NT2/D1 (cell line): ENCODE measurements at regions not wholly inside any gene's neighbourhood (a gene's known extent, or its start where the extent isn't known, plus 50 kb on each side); places are given as distances from the start of the nearest gene placed in this dataset.

Experiments used
- DNase-seq: peaks from one replicate; pipeline ENCODE4 v3.0.0-alpha.2; 2011; ENCODE audit warnings: low read depth, low spot score
- H3K27me3 ChIP-seq: 2 replicates; pipeline ENCODE4 v1.6.0; 2011; ENCODE audit warnings: mild to moderate bottlenecking; ENCODE audit not compliant: insufficient read length, insufficient read depth
- H3K36me3 ChIP-seq: 2 replicates; pipeline ENCODE4 v1.6.1; 2011; ENCODE audit warnings: mild to moderate bottlenecking, low read length, mixed read lengths; ENCODE audit not compliant: insufficient read depth, insufficient read length
- H3K4me1 ChIP-seq: 2 replicates; pipeline ENCODE4 v1.5.1; 2011; ENCODE audit not compliant: insufficient read depth, insufficient read length
- H3K4me3 ChIP-seq: 2 replicates; pipeline ENCODE4 v1.5.1; 2011; ENCODE audit warnings: low read depth; ENCODE audit not compliant: insufficient read length
- H3K9ac ChIP-seq: 2 replicates; pipeline ENCODE4 v1.6.0; 2011; ENCODE audit warnings: low read depth; ENCODE audit not compliant: insufficient read length
- H3K9me3 ChIP-seq: 2 replicates; pipeline ENCODE4 v1.5.1; 2011; ENCODE audit warnings: mild to moderate bottlenecking, low read length; ENCODE audit not compliant: insufficient read depth
- SUZ12 ChIP-seq: IDR thresholded peaks from 2 replicates; pipeline ENCODE4 v1.6.1; 2011; ENCODE audit not compliant: insufficient read length, insufficient read depth; ENCODE audit errors: extremely low read depth
- YY1 ChIP-seq: IDR thresholded peaks from 2 replicates; pipeline ENCODE4 v1.6.1; 2011; ENCODE audit not compliant: insufficient read length, insufficient read depth
- ZNF274 ChIP-seq: IDR thresholded peaks from 2 replicates; pipeline ENCODE4 v1.6.1; 2011; ENCODE audit warnings: mild to moderate bottlenecking, low read depth, low read length

DNA sequence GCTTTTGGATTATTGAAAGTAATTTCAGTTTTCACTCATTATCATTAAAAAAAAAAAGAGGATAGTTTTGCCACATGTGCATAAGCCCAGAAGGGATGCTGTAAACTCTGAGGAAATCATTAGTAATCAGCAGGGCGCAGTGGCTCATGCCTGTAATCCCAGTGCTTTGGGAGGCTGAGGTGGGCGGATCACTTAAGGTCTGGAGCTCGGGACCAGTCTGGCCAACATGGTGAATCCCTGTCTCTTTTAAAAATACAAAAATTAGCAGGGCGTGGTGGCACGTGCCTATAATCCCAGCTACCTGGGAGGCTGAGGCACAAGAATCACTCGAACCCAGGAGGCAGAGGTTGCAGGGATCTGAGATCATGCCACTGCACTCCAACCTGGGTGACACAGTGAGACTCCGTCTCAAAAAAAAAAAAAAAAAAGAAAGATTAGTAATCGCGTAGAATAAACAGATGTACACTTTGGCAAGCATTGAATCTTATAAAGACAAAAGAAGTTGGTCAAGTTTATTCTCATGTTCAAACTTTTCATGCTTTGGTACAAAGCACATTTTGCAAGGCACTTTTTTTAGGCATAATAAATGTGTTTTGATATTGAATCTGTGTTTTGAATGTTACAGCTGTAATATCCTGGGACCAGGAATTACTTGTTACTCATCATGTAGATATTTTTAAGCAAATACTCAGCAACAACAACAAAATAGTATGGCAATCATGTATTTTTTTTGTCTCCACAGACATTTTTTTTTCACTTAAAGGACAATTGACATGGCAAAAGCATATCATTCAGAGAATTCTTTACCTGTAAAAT, 93.2 kb upstream of the AGTR1 start:
- Histone ChIP-seq H3K27me3 (no peaks in the 10 kb centered on the region), H3K9me3 (no peaks in the 10 kb centered on the region)
- no peak for DNase-seq

GRCh38 chr3:148605521-148605920, 92.2 kb upstream of the AGTR1 start:
- H3K36me3 ChIP-seq: no peaks in the 10 kb centered on the region
- no peak overlapping the region for H3K4me3 ChIP-seq
- TF ChIP-seq SUZ12: no peak
- no peak for TF ChIP-seq ZNF274
- no peak for TF ChIP-seq YY1
- H3K9ac ChIP-seq: no peak overlapping the region
- no peaks in the 10 kb centered on the region for H3K27me3 ChIP-seq
- DNase-seq: no peak
- H3K4me1 ChIP-seq: no peaks in the 10 kb centered on the region
- H3K9me3 ChIP-seq: no peaks in the 10 kb centered on the region

More for the DNA sequence above, 93.2 kb upstream of the AGTR1 start:
- Histone ChIP-seq H3K4me3 (no peak overlapping the region), H3K36me3 (no peaks in the 10 kb centered on the region), H3K9ac (no peak overlapping the region), H3K4me1 (no peaks in the 10 kb centered on the region)
- TF ChIP-seq ZNF274 (no peak), SUZ12 (no peak), YY1 (no peak)

- H3K4me1 ChIP-seq: no peaks in the 10 kb centered on the region
- H3K9me3 ChIP-seq: no peaks in the 10 kb centered on the region
- H3K4me3 ChIP-seq: no peak overlapping the region
- TF ChIP-seq ZNF274 (no peak), YY1 (no peak), SUZ12 (no peak)
- no peak for DNase-seq
- no peaks in the 10 kb centered on the region for H3K36me3 ChIP-seq
- no peak overlapping the region for H3K9ac ChIP-seq
- no peaks in the 10 kb centered on the region for H3K27me3 ChIP-seq
These were observed 90.7 kb upstream of the AGTR1 start for GRCh38 chr3:148606979-148607378.

DNA sequence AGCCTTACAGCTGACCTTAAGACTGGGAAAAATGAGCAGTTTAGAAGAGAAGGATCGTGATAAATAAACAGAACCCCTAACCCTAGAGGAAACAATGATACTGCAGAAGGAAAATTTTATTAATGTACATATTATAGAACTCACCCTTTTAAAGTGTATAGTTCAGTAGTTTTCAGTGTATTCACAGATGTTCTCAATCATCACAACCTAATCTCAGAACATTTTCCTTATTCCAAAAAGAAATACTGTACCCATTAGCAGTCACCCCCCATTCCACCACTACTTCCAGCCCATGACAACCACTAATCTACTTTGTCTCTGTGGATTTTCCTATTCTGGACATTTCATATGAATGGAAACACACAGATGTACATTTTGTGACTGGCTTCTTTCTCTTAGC, 90.2 kb upstream of the AGTR1 start:
- H3K4me1 ChIP-seq: no peaks in the 10 kb centered on the region
- TF ChIP-seq ZNF274: no peak
- TF ChIP-seq YY1: no peak
- no peak for TF ChIP-seq SUZ12
- H3K36me3 ChIP-seq: no peaks in the 10 kb centered on the region
- no peaks in the 10 kb centered on the region for H3K9me3 ChIP-seq
- no peak overlapping the region for H3K9ac ChIP-seq
- DNase-seq: no peak
- no peaks in the 10 kb centered on the region for H3K27me3 ChIP-seq
- H3K4me3 ChIP-seq: no peak overlapping the region

GRCh38 chr3:148612278-148612677, 85.4 kb upstream of the AGTR1 start:
- H3K36me3 ChIP-seq: no peaks in the 10 kb centered on the region
- no peak overlapping the region for H3K4me3 ChIP-seq
- H3K27me3 ChIP-seq: no peaks in the 10 kb centered on the region
- DNase-seq: no peak
- TF ChIP-seq ZNF274 (no peak), SUZ12 (no peak), YY1 (no peak)
- no peaks in the 10 kb centered on the region for H3K9me3 ChIP-seq
- no peaks in the 10 kb centered on the region for H3K4me1 ChIP-seq
- H3K9ac ChIP-seq: no peak overlapping the region

GRCh38 chr3:148615382-148615781, 82.3 kb upstream of the AGTR1 start:
- Histone ChIP-seq H3K4me3 (no peak overlapping the region), H3K4me1 (no peaks in the 10 kb centered on the region), H3K27me3 (no peaks in the 10 kb centered on the region), H3K9ac (no peak overlapping the region), H3K9me3 (no peaks in the 10 kb centered on the region), H3K36me3 (no peaks in the 10 kb centered on the region)
- no peak for DNase-seq
- TF ChIP-seq ZNF274 (no peak), YY1 (no peak), SUZ12 (no peak)

DNA sequence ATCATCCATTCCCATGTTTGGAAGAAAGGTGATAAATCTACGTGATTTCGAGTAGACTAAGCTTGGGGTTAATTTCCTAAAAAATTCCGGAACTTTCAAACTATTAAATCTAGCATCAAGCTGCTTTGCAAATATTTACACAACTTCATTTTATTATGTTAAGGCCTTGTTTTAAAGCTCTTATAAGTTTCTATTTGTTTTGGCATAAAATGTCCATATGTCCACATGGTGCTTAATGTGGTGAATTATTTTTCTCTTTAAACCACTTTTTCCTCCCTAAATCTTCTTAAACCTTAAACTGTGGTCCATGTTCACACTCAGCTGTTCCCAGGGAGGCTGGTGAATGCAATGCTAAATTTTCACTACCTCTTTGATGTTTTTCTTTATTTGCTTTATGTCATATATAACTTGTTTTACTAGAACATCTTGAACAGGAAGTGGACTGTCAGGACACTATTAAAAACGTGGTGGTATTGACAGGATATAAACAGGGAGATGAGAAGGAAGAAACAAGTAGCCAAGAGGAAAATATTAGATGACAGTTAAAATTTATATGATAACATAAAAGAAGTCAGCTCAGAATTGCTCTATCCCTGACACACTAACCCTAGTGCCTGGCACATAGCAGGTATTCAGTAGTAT, 72.5 kb upstream of the AGTR1 start:
- DNase-seq: no peak
- Histone ChIP-seq H3K9me3 (no peaks in the 10 kb centered on the region), H3K4me1 (no peaks in the 10 kb centered on the region), H3K9ac (no peak overlapping the region), H3K4me3 (no peak overlapping the region), H3K27me3 (no peaks in the 10 kb centered on the region), H3K36me3 (no peaks in the 10 kb centered on the region)
- TF ChIP-seq YY1 (no peak), ZNF274 (no peak), SUZ12 (no peak)
